Prostate gland (tissue), 2 donors: ENCODE measurements at regions not wholly inside any gene's neighbourhood (a gene's known extent, or its start where the extent isn't known, plus 50 kb on each side); places are given as distances from the start of the nearest gene placed in this dataset.

Experiments used
- DNase-seq: peaks from one replicate; pipeline ENCODE4 v3.0.0-alpha.2; 2019; ENCODE audit warnings: low spot score
- H3K27ac ChIP-seq, 2 donors: fragments of 200-600 bp; sonication (generic); 2 replicates each; pipeline ENCODE4 v1.5.1; 2017 to 2019
- H3K27me3 ChIP-seq: fragments of 200-600 bp; sonication (generic); replicated peaks from 2 replicates; pipeline ENCODE4 v1.5.1; 2019; ENCODE audit not compliant: insufficient read depth
- H3K36me3 ChIP-seq, 2 donors: fragments of 200-600 bp; sonication (generic); 1 replicate in 1 of 2; 2 replicates in 1 of 2; pipeline versions ENCODE4 v1.5.1 to v1.8.1; 2017 to 2019
- H3K4me1 ChIP-seq: fragments of 200-600 bp; sonication (generic); replicated peaks from 2 replicates; pipeline ENCODE4 v1.5.1; 2019
- H3K4me3 ChIP-seq, 2 donors: fragments of 200-600 bp; sonication (generic); 2 replicates each; pipeline ENCODE4 v1.5.1; 2017 to 2019
- H3K9me3 ChIP-seq: fragments of 200-600 bp; sonication (generic); 2 replicates; pipeline ENCODE4 v1.5.1; 2017
- POLR2A ChIP-seq: fragments of 450-650 bp; IDR thresholded peaks from one replicate; pipeline ENCODE4 v1.6.1; 2016; ENCODE audit warnings: antibody characterized with exemption, mild to moderate bottlenecking
- POLR2AphosphoS5 ChIP-seq: sonication (generic); formaldehyde crosslinking; IDR thresholded peaks from one replicate; pipeline ENCODE4 v1.6.1; 2017; ENCODE audit warnings: antibody characterized with exemption
- WGBS: methylation state at CpG from one replicate; pipeline ENCODE4 v1.1.5; 2018; 5-methylcytosine and 5-hydroxymethylcytosine counted together
- intact Hi-C: fragments of 100-400 bp; cut with DNase I; formaldehyde crosslinking; loops from one replicate; pipeline ENCODE4 v1.14.2; 2022
- TF ChIP-seq, protein P1 (sequence below), 4 experiments: fragments of 200-600 bp in 2 of 4; fragments of 450-650 bp in 2 of 4; sonication (generic) in 2 of 4; IDR thresholded peaks; 1 replicate in 3 of 4; 2 replicates in 1 of 4; pipeline ENCODE4 v1.5.1; 2016 to 2019; ENCODE audit warnings: antibody characterized with exemption in 4 of 4, mild to moderate bottlenecking in 2 of 4, moderate library complexity in 2 of 4

DNA sequence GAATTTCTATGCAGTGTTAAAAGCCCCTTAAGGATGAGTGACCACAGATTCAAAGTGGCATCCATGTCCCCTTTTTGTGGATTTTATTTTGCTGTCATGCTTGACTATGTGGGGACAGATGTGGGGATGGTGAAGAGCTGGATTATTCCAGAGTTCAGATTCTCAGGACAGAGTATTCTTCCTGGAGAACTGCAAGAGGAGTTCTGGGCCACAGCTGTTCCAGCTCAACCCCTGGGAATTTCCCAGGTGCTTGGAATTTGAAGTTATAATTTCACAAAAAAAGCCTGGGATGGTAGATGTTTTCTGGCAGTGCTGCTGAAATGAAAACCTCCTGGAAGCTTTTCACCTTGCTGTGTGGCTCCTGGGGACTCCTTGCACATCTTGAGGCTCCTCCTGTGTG is 671.8 kb upstream of the MARCKS start:
- Histone ChIP-seq H3K9me3 (no peaks in the 10 kb centered on the region), H3K4me1 (no peaks in the 10 kb centered on the region), H3K27me3 (no peaks in the 10 kb centered on the region), H3K36me3 (no peaks in the 10 kb centered on the region), H3K27ac (no peak overlapping the region), H3K4me3 (no peak overlapping the region)
- TF ChIP-seq, protein P1, sequence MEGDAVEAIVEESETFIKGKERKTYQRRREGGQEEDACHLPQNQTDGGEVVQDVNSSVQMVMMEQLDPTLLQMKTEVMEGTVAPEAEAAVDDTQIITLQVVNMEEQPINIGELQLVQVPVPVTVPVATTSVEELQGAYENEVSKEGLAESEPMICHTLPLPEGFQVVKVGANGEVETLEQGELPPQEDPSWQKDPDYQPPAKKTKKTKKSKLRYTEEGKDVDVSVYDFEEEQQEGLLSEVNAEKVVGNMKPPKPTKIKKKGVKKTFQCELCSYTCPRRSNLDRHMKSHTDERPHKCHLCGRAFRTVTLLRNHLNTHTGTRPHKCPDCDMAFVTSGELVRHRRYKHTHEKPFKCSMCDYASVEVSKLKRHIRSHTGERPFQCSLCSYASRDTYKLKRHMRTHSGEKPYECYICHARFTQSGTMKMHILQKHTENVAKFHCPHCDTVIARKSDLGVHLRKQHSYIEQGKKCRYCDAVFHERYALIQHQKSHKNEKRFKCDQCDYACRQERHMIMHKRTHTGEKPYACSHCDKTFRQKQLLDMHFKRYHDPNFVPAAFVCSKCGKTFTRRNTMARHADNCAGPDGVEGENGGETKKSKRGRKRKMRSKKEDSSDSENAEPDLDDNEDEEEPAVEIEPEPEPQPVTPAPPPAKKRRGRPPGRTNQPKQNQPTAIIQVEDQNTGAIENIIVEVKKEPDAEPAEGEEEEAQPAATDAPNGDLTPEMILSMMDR (IDR thresholded peaks at IDR 0.05) = no peak
- TF ChIP-seq POLR2A = no peak
- TF ChIP-seq POLR2AphosphoS5 = no peak
- DNase-seq = no peak
- intact Hi-C loops = no loop called here

DNA sequence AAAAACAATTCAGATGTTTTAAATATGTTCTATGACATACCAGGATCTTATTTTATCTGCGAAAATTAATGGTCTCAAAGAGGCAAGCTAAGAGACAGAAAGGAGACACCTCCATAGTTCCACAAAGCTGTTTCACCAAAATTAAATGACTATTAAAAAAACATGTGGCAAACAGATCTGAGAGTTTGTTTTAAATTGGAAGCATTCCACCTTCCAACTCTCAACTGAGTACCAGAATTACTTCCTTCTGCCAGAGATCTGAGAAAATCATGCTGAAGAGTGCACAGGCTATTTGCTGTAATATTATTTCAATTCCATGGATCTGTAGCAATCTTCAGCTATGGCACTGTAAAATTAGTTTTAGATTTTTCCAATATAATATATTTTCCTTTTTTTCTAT is 669.5 kb upstream of the MARCKS start:
- no peak for DNase-seq
- Histone ChIP-seq H3K4me1 (no peaks in the 10 kb centered on the region), H3K27ac (no peak overlapping the region), H3K36me3 (no peaks in the 10 kb centered on the region), H3K27me3 (no peaks in the 10 kb centered on the region), H3K9me3 (no peaks in the 10 kb centered on the region), H3K4me3 (no peak overlapping the region)
- WGBS = 79% methylated on average over 1 of the region's 1 CpG
- TF ChIP-seq POLR2A = no peak
- no peak for TF ChIP-seq POLR2AphosphoS5
- TF ChIP-seq, protein P1 (IDR thresholded peaks at IDR 0.05) = no peak
- intact Hi-C loops = no loop called here

DNA sequence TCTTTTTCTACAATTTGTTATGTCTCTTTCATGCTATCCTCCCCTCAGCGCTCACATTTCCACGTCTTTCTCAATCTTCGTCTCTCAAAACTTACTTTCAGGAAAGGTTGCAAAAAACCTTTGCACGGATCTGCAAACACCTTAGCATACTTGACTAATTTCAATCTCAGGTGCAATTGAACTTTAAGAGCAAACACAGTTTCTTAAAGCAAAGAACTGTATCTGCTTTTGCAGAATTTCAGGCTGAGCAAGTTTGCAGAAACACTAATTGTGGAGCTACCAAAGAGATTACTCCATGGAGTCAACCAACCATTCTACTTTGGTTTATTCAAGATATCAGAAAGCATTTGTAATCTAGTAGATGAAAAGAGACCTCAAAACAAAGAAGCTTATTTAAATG is 668.2 kb upstream of the MARCKS start:
- TF ChIP-seq, protein P1 (IDR thresholded peaks at IDR 0.05) = no peak
- TF ChIP-seq POLR2A (no peak), POLR2AphosphoS5 (no peak)
- Histone ChIP-seq H3K27me3 (no peaks in the 10 kb centered on the region), H3K36me3 (no peaks in the 10 kb centered on the region), H3K9me3 (no peaks in the 10 kb centered on the region), H3K27ac (no peak overlapping the region), H3K4me3 (no peak overlapping the region), H3K4me1 (no peaks in the 10 kb centered on the region)
- intact Hi-C loops = no loop called here
- DNase-seq = no peak
- 69% methylated on average over 4 of the region's 4 CpGs for WGBS

DNA sequence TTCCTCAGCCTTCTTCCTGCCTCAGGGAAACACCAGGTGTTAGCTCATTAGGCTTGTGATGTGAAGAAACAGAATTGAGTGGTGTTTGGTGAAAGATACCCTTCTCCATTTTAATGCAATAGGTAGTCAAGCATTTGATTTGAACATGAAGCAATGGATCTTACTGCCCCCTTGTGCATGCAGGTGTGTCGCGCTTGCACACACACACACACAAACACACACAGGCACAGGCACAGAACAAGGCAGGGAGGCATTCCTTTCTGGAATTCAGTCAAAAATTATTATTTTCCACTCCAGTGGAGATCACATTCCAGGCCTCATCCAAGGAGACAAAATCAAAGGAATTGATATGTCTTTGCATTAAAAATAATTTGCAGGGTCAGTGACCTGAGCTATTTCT is 667.0 kb upstream of the MARCKS start:
- Histone ChIP-seq H3K4me3 (no peak overlapping the region), H3K27ac (no peak overlapping the region), H3K4me1 (no peaks in the 10 kb centered on the region), H3K9me3 (no peaks in the 10 kb centered on the region), H3K36me3 (no peaks in the 10 kb centered on the region), H3K27me3 (no peaks in the 10 kb centered on the region)
- TF ChIP-seq, protein P1 (IDR thresholded peaks at IDR 0.05) = no peak
- no peak for TF ChIP-seq POLR2AphosphoS5
- no peak for TF ChIP-seq POLR2A
- no peak for DNase-seq
- intact Hi-C loops = no loop called here
- 92% methylated on average over 2 of the region's 2 CpGs for WGBS

DNA sequence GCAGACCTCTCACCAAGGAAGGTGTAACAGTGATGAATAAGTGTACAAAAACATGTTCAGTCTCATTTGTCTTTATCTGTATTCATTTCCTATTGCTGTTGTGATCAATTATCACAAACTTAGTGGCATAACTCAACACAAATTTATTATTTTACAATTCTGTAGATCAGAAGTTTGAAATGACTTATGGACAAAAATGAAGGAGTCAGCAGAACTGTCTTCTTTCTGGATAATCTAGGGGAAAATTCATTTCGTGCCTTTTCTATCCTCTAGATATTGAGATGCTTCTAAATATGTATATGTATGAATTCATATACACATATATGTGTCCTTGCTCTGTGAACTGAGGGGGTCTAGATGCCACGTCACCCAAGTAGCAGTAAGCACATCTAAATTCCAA is 663.1 kb upstream of the MARCKS start:
- 85% methylated on average over 2 of the region's 2 CpGs for WGBS
- TF ChIP-seq POLR2A = no peak
- no peak for TF ChIP-seq POLR2AphosphoS5
- TF ChIP-seq, protein P1 (IDR thresholded peaks at IDR 0.05) = no peak

More for the DNA sequence above, 663.1 kb upstream of the MARCKS start:
- H3K27ac ChIP-seq = no peak overlapping the region
- no peaks in the 10 kb centered on the region for H3K27me3 ChIP-seq
- DNase-seq = no peak
- H3K9me3 ChIP-seq = no peaks in the 10 kb centered on the region
- no peaks in the 10 kb centered on the region for H3K36me3 ChIP-seq
- no peak overlapping the region for H3K4me3 ChIP-seq
- no peaks in the 10 kb centered on the region for H3K4me1 ChIP-seq
- intact Hi-C loops = no loop called here
